PC-3 (cell line): ENCODE measurements at regions not wholly inside any gene's neighbourhood (a gene's known extent, or its start where the extent isn't known, plus 50 kb on each side); places are given as distances from the start of the nearest gene placed in this dataset.
"Not testable (repeated sequence)": the region's sequence is repeated elsewhere in the genome, so short reads cannot be mapped to it uniquely, and the experiment has no call there.

ENCODE experiments used
- CTCF ChIP-seq: fragments of 300-600 bp; sonication (generic); conservative IDR thresholded peaks from 2 replicates; pipeline ENCODE4 v1.5.1; 2017; ENCODE audit warnings: antibody characterized with exemption, low read depth, mild to moderate bottlenecking, low read length
- EZH2 ChIP-seq: fragments of 300-600 bp; sonication (generic); IDR thresholded peaks from one replicate; pipeline ENCODE4 v1.6.1; 2017; ENCODE audit warnings: antibody characterized with exemption, mild to moderate bottlenecking, low read length; ENCODE audit not compliant: unreplicated experiment

DNA sequence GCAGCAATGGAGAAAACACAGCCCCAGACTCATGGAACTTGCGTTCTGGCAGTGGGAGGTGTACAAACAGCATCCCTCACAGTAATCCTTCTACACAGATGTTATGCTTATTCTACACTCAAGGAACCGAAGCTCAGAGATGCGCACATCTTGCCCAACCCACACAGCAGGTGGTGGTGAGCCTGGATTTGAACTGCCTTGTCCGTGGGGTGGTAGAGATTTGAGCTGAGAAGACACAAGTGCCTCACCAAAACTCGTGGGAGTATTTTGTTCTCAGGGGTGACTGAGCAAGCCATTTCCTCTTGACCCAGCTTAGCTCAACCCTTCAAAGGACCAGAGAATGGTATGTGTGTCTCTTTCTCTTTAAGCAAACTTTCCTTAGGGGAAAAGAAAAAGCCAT, 121.8 kb downstream of the NPIPB11 start:
- not testable (repeated sequence) for TF ChIP-seq CTCF, EZH2
